ENCODE measurements at regions not wholly inside any gene's neighbourhood (a gene's known extent, or its start where the extent isn't known, plus 50 kb on each side); places are given as distances from the start of the nearest gene placed in this dataset.

GRCh38 chr10:109159351-109159750, 764.0 kb downstream of the XPNPEP1 start:
- no peak for TF ChIP-seq POLR2A (IDR thresholded peaks at IDR 0.05; ENCODE audit: low read depth)
- TF ChIP-seq CTCF (IDR thresholded peaks at IDR 0.05) = no peak
- TF ChIP-seq POLR2AphosphoS5 (IDR thresholded peaks at IDR 0.05) = no peak
